HCT116 (cell line): ENCODE measurements at regions not wholly inside any gene's neighbourhood (a gene's known extent, or its start where the extent isn't known, plus 50 kb on each side); places are given as distances from the start of the nearest gene placed in this dataset.

Source experiments
- ATAC-seq: fragments of 200-7000 bp; cut with Tn5 transposase; 2 replicates; pipeline ENCODE4 v1.9.1; 2020; ENCODE audit warnings: mild to moderate bottlenecking, moderate library complexity
- BruUV-seq: library from RNA; stranded (reverse); fragments of 400-500 nt; replicated peaks from 2 replicates; lab custom pipeline; 2021; lab: Mats Ljungman, UMichigan
- CTCF ChIA-PET: fragments of 300-600 bp; sonication (Branson Sonifier 250); formaldehyde crosslinking; loops from one replicate; lab custom pipeline; 2021; ENCODE audit warnings: antibody characterized with exemption; lab: Charles Lee
- POLR2A ChIA-PET: fragments of 300-600, 350-600 bp; sonication (Branson Sonifier 250); formaldehyde crosslinking; loops from one replicate; lab custom pipeline; 2021; ENCODE audit warnings: antibody characterized with exemption; lab: Charles Lee
- RAD21 ChIA-PET, 2 experiments: fragments of 300-600 bp; sonication (Branson Sonifier 250); formaldehyde crosslinking; loops; one replicate each; lab custom pipeline; 2023; ENCODE audit warnings: low total read pairs in 2 of 2; ENCODE audit not compliant: uncharacterized antibody in 2 of 2, unreplicated experiment in 2 of 2, low non-redundant PET in 1 of 2; lab: Charles Lee
- DNase-seq: peaks from one replicate; pipeline ENCODE4 v3.0.0-alpha.2; 2010; ENCODE audit warnings: low read depth, low spot score
- H2AFZ ChIP-seq: fragments of 200-600 bp; shearing (Covaris generic), sonication (generic); 2 replicates; pipeline ENCODE4 v1.6.1; 2017; ENCODE audit warnings: low read depth, mixed run types, mixed read lengths, antibody characterized with exemption, low read length; ENCODE audit not compliant: poor library complexity, severe bottlenecking
- H3K27ac ChIP-seq: 2 replicates; pipeline ENCODE4 v1.5.1; 2012; ENCODE audit warnings: low read depth, low read length
- H3K27me3 ChIP-seq: fragments of 200-600 bp; sonication (generic); 2 replicates; pipeline ENCODE4 v1.6.1; 2016; ENCODE audit warnings: mixed run types, low read length, mixed read lengths; ENCODE audit not compliant: insufficient read depth
- H3K36me3 ChIP-seq, 2 experiments: fragments of 200-500 bp in 1 of 2; fragments of 200-600 bp in 1 of 2; sonication (Bioruptor generic) in 1 of 2; sonication (generic) in 1 of 2; 2 replicates each; pipeline versions ENCODE4 v1.5.1 to v1.6.1; 2014 to 2016; ENCODE audit warnings: low read length in 2 of 2, inconsistent platforms in 1 of 2, mixed read lengths in 1 of 2, mixed run types in 1 of 2; ENCODE audit not compliant: insufficient read depth in 2 of 2, control insufficient read depth in 1 of 2
- H3K4me1 ChIP-seq, 2 experiments: fragments of 200-600 bp in 1 of 2; sonication (generic) in 1 of 2; 2 replicates each; pipeline versions ENCODE4 v1.5.1 to v1.6.1; 2012 to 2017; ENCODE audit warnings: low read length in 2 of 2, inconsistent platforms in 1 of 2, mild to moderate bottlenecking in 1 of 2, mixed read lengths in 1 of 2, mixed run types in 1 of 2, moderate library complexity in 1 of 2; ENCODE audit not compliant: insufficient read depth in 2 of 2, control insufficient read depth in 1 of 2
- H3K4me2 ChIP-seq: fragments of 200-600 bp; sonication (generic); 2 replicates; pipeline ENCODE4 v1.6.1; 2017; ENCODE audit warnings: mixed run types, low read length, mixed read lengths
- H3K4me3 ChIP-seq, 2 experiments: fragments of 200-600 bp in 1 of 2; sonication (generic) in 1 of 2; replicated peaks in 1 of 2; 2 replicates each; pipeline ENCODE4 v1.5.1; 2011 to 2016; ENCODE audit warnings: low read length in 2 of 2, control low read depth in 1 of 2, low read depth in 1 of 2, mild to moderate bottlenecking in 1 of 2, mixed read lengths in 1 of 2, mixed run types in 1 of 2
- H3K79me2 ChIP-seq: fragments of 200-600 bp; sonication (generic); 2 replicates; pipeline ENCODE4 v1.6.1; 2017; ENCODE audit warnings: mild to moderate bottlenecking, mixed run types, low read length, moderate library complexity, mixed read lengths; ENCODE audit not compliant: insufficient read depth
- H3K9ac ChIP-seq: fragments of 200-600 bp; sonication (generic); 2 replicates; pipeline ENCODE4 v1.6.1; 2016; ENCODE audit warnings: low read length, mixed read lengths
- H3K9me2 ChIP-seq: fragments of 200-600 bp; sonication (generic), shearing (Covaris generic); 2 replicates; pipeline ENCODE4 v1.6.1; 2017; ENCODE audit warnings: mixed run types, mild to moderate bottlenecking, moderate library complexity; ENCODE audit not compliant: insufficient read depth
- H3K9me3 ChIP-seq, 2 experiments: fragments of 200-500 bp in 1 of 2; fragments of 200-600 bp in 1 of 2; sonication (Bioruptor generic) in 1 of 2; sonication (generic) in 1 of 2; 2 replicates each; pipeline ENCODE4 v1.6.1; 2014 to 2017; ENCODE audit warnings: low read length in 2 of 2, mixed read lengths in 2 of 2, inconsistent platforms in 1 of 2, low read depth in 1 of 2, mild to moderate bottlenecking in 1 of 2, mixed run types in 1 of 2, moderate library complexity in 1 of 2; ENCODE audit not compliant: control insufficient read depth in 1 of 2, insufficient read depth in 1 of 2
- H4K20me1 ChIP-seq: fragments of 200-600 bp; sonication (generic), shearing (Covaris generic); 2 replicates; pipeline ENCODE4 v1.6.1; 2017; ENCODE audit warnings: mixed run types, mild to moderate bottlenecking, moderate library complexity; ENCODE audit not compliant: insufficient read depth
- ATF3 ChIP-seq: IDR thresholded peaks from 2 replicates; pipeline ENCODE4 v1.6.1; 2012
- CBX3 ChIP-seq: IDR thresholded peaks from 2 replicates; pipeline ENCODE4 v1.6.1; 2012; ENCODE audit warnings: low read depth
- CEBPB ChIP-seq: IDR thresholded peaks from 2 replicates; pipeline ENCODE4 v1.6.1; 2012; ENCODE audit warnings: low read depth
- CTCF ChIP-seq, 3 experiments: fragments of 200-600 bp in 1 of 3; sonication (generic) in 1 of 3; IDR thresholded peaks in 2 of 3; conservative IDR thresholded peaks in 1 of 3; 2 replicates each; pipeline ENCODE4 v1.5.1; 2012 to 2017; ENCODE audit warnings: low read depth in 2 of 3, low read length in 2 of 3, antibody characterized with exemption in 1 of 3, borderline replicate concordance in 1 of 3, control low read depth in 1 of 3, mild to moderate bottlenecking in 1 of 3, mixed read lengths in 1 of 3, mixed run types in 1 of 3, moderate library complexity in 1 of 3; ENCODE audit not compliant: insufficient read depth in 1 of 3
- EGR1 ChIP-seq: IDR thresholded peaks from 2 replicates; pipeline ENCODE4 v1.6.1; 2012; ENCODE audit warnings: low read depth
- EZH2 ChIP-seq: fragments of 200-600 bp; sonication (generic); IDR thresholded peaks from 2 replicates; pipeline ENCODE4 v1.6.1; 2017; ENCODE audit warnings: antibody characterized with exemption, mixed run types
- EZH2phosphoT487 ChIP-seq: fragments of 200-600 bp; IDR thresholded peaks from 2 replicates; pipeline ENCODE4 v1.6.1; 2018; ENCODE audit warnings: antibody characterized with exemption, borderline replicate concordance
- FOSL1 ChIP-seq: IDR thresholded peaks from 2 replicates; pipeline ENCODE4 v1.6.1; 2012; ENCODE audit warnings: low read depth
- POLR2A ChIP-seq: IDR thresholded peaks from 2 replicates; pipeline ENCODE4 v1.7.0; 2011; ENCODE audit warnings: borderline replicate concordance; ENCODE audit not compliant: insufficient read depth, insufficient read length; ENCODE audit errors: extremely low read depth
- RAD21 ChIP-seq: IDR thresholded peaks from 2 replicates; pipeline ENCODE4 v1.6.1; 2012; ENCODE audit warnings: low read depth, mild to moderate bottlenecking
- REST ChIP-seq: IDR thresholded peaks from 2 replicates; pipeline ENCODE4 v1.6.1; 2012; ENCODE audit warnings: low read depth
- SIN3A ChIP-seq: IDR thresholded peaks from 2 replicates; pipeline ENCODE4 v1.6.1; 2012; ENCODE audit warnings: low read depth
- SP1 ChIP-seq: IDR thresholded peaks from 2 replicates; pipeline ENCODE4 v1.6.1; 2012; ENCODE audit warnings: low read depth
- YY1 ChIP-seq: IDR thresholded peaks from 2 replicates; pipeline ENCODE4 v1.6.1; 2011; ENCODE audit warnings: low read length, low read depth, moderate library complexity, mild to moderate bottlenecking; ENCODE audit not compliant: insufficient replicate concordance; ENCODE audit errors: extremely low read depth
- ZFX ChIP-seq: fragments of 450-650 bp; IDR thresholded peaks from 2 replicates; pipeline ENCODE4 v1.6.1; 2017
- ZNF274 ChIP-seq: fragments of 200-500 bp; sonication (Bioruptor generic); IDR thresholded peaks from 2 replicates; pipeline ENCODE4 v1.6.1; 2014; ENCODE audit warnings: mild to moderate bottlenecking, low read depth, low read length, inconsistent platforms
- intact Hi-C: fragments of 100-400 bp; cut with micrococcal nuclease; formaldehyde crosslinking; loops from 2 replicates; pipeline ENCODE4 v1.10.0; 2022
- TF ChIP-seq, protein P1 (sequence below): IDR thresholded peaks from 2 replicates; pipeline ENCODE4 v1.6.1; 2011; ENCODE audit warnings: mild to moderate bottlenecking, low read length, moderate library complexity; ENCODE audit not compliant: insufficient replicate concordance; ENCODE audit errors: extremely low read depth

- peaks cover 5 to 14% of the 10 kb centered on the region in 2 experiments for H3K4me1 ChIP-seq
- no peak overlapping the region for H3K4me3 ChIP-seq
- TF ChIP-seq CTCF (IDR thresholded peaks at IDR 0.05 in 2 of 3, conservative IDR thresholded peaks at IDR 0.05 in 1 of 3; ENCODE audit: borderline replicate concordance in 1 of 3, insufficient read depth in 1 of 3, low read depth in 2 of 3, low read length in 2 of 3) (no peak), ZFX (no peak), CEBPB (no peak), EGR1 (no peak), EZH2phosphoT487 (no peak), SIN3A (no peak), ATF3 (no peak), REST (no peak), RAD21 (no peak), EZH2 (no peak), SP1 (no peak), CBX3 (no peak), ZNF274 (no peak), POLR2A (no peak), FOSL1 (no peak), YY1 (no peak)
- TF ChIP-seq, protein P1, sequence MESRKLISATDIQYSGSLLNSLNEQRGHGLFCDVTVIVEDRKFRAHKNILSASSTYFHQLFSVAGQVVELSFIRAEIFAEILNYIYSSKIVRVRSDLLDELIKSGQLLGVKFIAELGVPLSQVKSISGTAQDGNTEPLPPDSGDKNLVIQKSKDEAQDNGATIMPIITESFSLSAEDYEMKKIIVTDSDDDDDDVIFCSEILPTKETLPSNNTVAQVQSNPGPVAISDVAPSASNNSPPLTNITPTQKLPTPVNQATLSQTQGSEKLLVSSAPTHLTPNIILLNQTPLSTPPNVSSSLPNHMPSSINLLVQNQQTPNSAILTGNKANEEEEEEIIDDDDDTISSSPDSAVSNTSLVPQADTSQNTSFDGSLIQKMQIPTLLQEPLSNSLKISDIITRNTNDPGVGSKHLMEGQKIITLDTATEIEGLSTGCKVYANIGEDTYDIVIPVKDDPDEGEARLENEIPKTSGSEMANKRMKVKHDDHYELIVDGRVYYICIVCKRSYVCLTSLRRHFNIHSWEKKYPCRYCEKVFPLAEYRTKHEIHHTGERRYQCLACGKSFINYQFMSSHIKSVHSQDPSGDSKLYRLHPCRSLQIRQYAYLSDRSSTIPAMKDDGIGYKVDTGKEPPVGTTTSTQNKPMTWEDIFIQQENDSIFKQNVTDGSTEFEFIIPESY = no peak
- POLR2A ChIA-PET = interaction anchor here (0.9 to 1.2 kb wide), 3 partner anchors 13 to 178 kb away, joined by 3 to 4 read pairs (median 4); no protein-coding TSS in a partner anchor
- no TSS peak for BruUV-seq
- no peak for DNase-seq
- H3K79me2 ChIP-seq = no peaks in the 10 kb centered on the region
- RAD21 ChIA-PET = no interaction called here
- H4K20me1 ChIP-seq = no peaks in the 10 kb centered on the region
- H3K9me2 ChIP-seq = no peaks in the 10 kb centered on the region
- H3K27me3 ChIP-seq = no peaks in the 10 kb centered on the region
- H3K4me2 ChIP-seq = no peak overlapping the region
- H3K9ac ChIP-seq = no peak overlapping the region
- H3K9me3 ChIP-seq = no peaks in the 10 kb centered on the region
- no peaks in the 10 kb centered on the region for H3K36me3 ChIP-seq
- CTCF ChIA-PET = no interaction called here
- H3K27ac ChIP-seq = no peak overlapping the region
- intact Hi-C loops = no loop called here
- ATAC-seq = no peak
- no peak overlapping the region for H2AFZ ChIP-seq
Measured at GRCh38 chr20:47421076-47421475, 64.6 kb upstream of the ZMYND8 start.
